SK-N-SH treated with all-trans-retinoic acid at 6 μM for 48 hours (cell line): ENCODE measurements at regions not wholly inside any gene's neighbourhood (a gene's known extent, or its start where the extent isn't known, plus 50 kb on each side); places are given as distances from the start of the nearest gene placed in this dataset.

Experiments
- ATAC-seq: fragments of 200-7000 bp; cut with Tn5 transposase; 3 replicates; pipeline ENCODE4 v1.9.1; 2020; ENCODE audit warnings: mild to moderate bottlenecking, moderate library complexity
- ARNTL ChIP-seq: fragments of 450-650 bp; formaldehyde crosslinking; IDR thresholded peaks from 2 replicates; pipeline ENCODE4 v1.5.0; 2020; ENCODE audit warnings: low read depth, mild to moderate bottlenecking, moderate library complexity, borderline replicate concordance
- BACH2 ChIP-seq: fragments of 250-450 bp; sonication (Bioruptor Pico); IDR thresholded peaks from 2 replicates; pipeline ENCODE4 v1.9.0; 2021; ENCODE audit warnings: mild to moderate bottlenecking, borderline replicate concordance
- CSDC2 ChIP-seq: fragments of 250-450 bp; sonication (Bioruptor Pico); IDR thresholded peaks from 2 replicates; pipeline ENCODE4 v1.5.0; 2020; ENCODE audit warnings: mild to moderate bottlenecking, moderate library complexity
- CSRNP3 ChIP-seq: fragments of 250-450 bp; sonication (Bioruptor Pico); IDR thresholded peaks from 2 replicates; pipeline ENCODE4 v1.5.1; 2021; ENCODE audit warnings: mild to moderate bottlenecking, moderate library complexity
- ESRRG ChIP-seq: fragments of 250-450 bp; sonication (Bioruptor Pico); IDR thresholded peaks from 2 replicates; pipeline ENCODE4 v1.6.1; 2021; ENCODE audit warnings: mild to moderate bottlenecking
- GLIS3 ChIP-seq: fragments of 250-450 bp; sonication (Bioruptor Pico); IDR thresholded peaks from 2 replicates; pipeline ENCODE4 v1.5.0; 2020; ENCODE audit warnings: mild to moderate bottlenecking, moderate library complexity
- ISL1 ChIP-seq: fragments of 250-450 bp; sonication (Bioruptor Pico); IDR thresholded peaks from 2 replicates; pipeline ENCODE4 v2.1.2; 2022; ENCODE audit warnings: mild to moderate bottlenecking, moderate library complexity
- OSR1 ChIP-seq: fragments of 250-450 bp; sonication (Bioruptor Pico); IDR thresholded peaks from 2 replicates; pipeline ENCODE4 v1.8.0; 2022; ENCODE audit warnings: moderate library complexity, mild to moderate bottlenecking, inconsistent platforms
- PPARA ChIP-seq: fragments of 250-450 bp; sonication (Bioruptor Pico); IDR thresholded peaks from 2 replicates; pipeline ENCODE4 v1.5.0; 2020; ENCODE audit warnings: mild to moderate bottlenecking, borderline replicate concordance
- SNAI2 ChIP-seq: fragments of 250-450 bp; sonication (Bioruptor Pico); IDR thresholded peaks from 2 replicates; pipeline ENCODE4 v1.5.0; 2020; ENCODE audit warnings: mild to moderate bottlenecking, moderate library complexity
- TOX ChIP-seq: fragments of 250-450 bp; sonication (Bioruptor Pico); IDR thresholded peaks from 2 replicates; pipeline ENCODE4 v1.8.0; 2021; ENCODE audit warnings: mild to moderate bottlenecking, moderate library complexity, borderline replicate concordance
- ZC3H10 ChIP-seq: fragments of 250-450 bp; sonication (Bioruptor Pico); IDR thresholded peaks from 2 replicates; pipeline ENCODE4 v1.5.1; 2021; ENCODE audit warnings: mild to moderate bottlenecking, moderate library complexity
- ZFP3 ChIP-seq: fragments of 250-450 bp; sonication (Bioruptor Pico); IDR thresholded peaks from 2 replicates; pipeline ENCODE4 v1.5.0; 2020; ENCODE audit warnings: mild to moderate bottlenecking, moderate library complexity
- ZFP30 ChIP-seq: fragments of 450-650 bp; formaldehyde crosslinking; IDR thresholded peaks from 2 replicates; pipeline ENCODE4 v1.5.0; 2022; ENCODE audit warnings: mild to moderate bottlenecking, moderate library complexity
- ZNF565 ChIP-seq: fragments of 450-650 bp; formaldehyde crosslinking; conservative IDR thresholded peaks from 2 replicates; pipeline ENCODE4 v1.5.0; 2020; ENCODE audit warnings: low read depth, mild to moderate bottlenecking, moderate library complexity
- ZNF70 ChIP-seq: fragments of 450-650 bp; formaldehyde crosslinking; IDR thresholded peaks from 2 replicates; pipeline ENCODE4 v1.5.0; 2020; ENCODE audit warnings: mild to moderate bottlenecking, moderate library complexity
- ZNF8 ChIP-seq: fragments of 450-650 bp; formaldehyde crosslinking; IDR thresholded peaks from 2 replicates; pipeline ENCODE4 v1.5.0; 2020; ENCODE audit warnings: mild to moderate bottlenecking, moderate library complexity
- TF ChIP-seq, protein P1 (sequence below): fragments of 250-450 bp; sonication (Bioruptor Pico); IDR thresholded peaks from 2 replicates; pipeline ENCODE4 v1.5.0; 2020; ENCODE audit warnings: mild to moderate bottlenecking, moderate library complexity
- TF ChIP-seq, protein P2 (sequence below): fragments of 250-450 bp; sonication (Bioruptor Pico); IDR thresholded peaks from 2 replicates; pipeline ENCODE4 v1.5.1; 2020; ENCODE audit warnings: low read depth, mild to moderate bottlenecking, moderate library complexity
- TF ChIP-seq, protein P3 (sequence below): fragments of 250-450 bp; sonication (Bioruptor Pico); IDR thresholded peaks from 2 replicates; pipeline ENCODE4 v1.8.0; 2020; ENCODE audit warnings: mild to moderate bottlenecking, moderate library complexity, borderline replicate concordance
- TF ChIP-seq, protein P4 (sequence below): fragments of 250-450 bp; sonication (Bioruptor Pico); IDR thresholded peaks from 2 replicates; pipeline ENCODE4 v1.8.0; 2021; ENCODE audit warnings: low read depth, mild to moderate bottlenecking, moderate library complexity, borderline replicate concordance

DNA sequence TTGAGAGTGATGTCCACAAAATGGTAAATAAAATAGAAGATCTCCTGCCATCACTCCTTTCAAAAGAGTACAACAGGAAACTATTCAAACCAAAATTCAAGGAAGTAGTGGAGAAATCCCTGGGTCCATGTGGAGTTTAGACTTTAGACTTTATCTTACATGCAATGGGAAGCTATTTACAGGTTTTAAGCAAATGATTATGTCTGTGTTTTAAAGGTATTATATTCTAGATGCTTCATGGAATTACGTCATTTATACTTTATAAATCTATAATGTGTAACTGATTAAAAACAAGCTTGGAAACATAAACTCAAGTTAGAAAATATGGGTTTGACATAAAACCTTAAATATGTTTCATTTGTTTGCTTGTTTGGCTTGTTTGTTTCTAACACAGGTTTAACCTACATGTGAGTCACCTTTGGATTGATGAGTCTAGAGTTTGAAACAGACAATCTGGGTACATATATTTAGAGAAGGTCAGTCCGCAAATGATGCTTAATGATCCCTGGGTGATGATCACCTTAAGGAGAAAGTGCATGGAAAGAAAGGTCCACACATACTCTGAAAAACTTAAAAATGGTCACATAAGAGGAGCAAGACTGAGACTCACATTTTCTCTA lies 519.6 kb upstream of the AGA start:
- no peak for TF ChIP-seq ZNF565 (CRISPR knock-in tag)
- TF ChIP-seq, protein P1, sequence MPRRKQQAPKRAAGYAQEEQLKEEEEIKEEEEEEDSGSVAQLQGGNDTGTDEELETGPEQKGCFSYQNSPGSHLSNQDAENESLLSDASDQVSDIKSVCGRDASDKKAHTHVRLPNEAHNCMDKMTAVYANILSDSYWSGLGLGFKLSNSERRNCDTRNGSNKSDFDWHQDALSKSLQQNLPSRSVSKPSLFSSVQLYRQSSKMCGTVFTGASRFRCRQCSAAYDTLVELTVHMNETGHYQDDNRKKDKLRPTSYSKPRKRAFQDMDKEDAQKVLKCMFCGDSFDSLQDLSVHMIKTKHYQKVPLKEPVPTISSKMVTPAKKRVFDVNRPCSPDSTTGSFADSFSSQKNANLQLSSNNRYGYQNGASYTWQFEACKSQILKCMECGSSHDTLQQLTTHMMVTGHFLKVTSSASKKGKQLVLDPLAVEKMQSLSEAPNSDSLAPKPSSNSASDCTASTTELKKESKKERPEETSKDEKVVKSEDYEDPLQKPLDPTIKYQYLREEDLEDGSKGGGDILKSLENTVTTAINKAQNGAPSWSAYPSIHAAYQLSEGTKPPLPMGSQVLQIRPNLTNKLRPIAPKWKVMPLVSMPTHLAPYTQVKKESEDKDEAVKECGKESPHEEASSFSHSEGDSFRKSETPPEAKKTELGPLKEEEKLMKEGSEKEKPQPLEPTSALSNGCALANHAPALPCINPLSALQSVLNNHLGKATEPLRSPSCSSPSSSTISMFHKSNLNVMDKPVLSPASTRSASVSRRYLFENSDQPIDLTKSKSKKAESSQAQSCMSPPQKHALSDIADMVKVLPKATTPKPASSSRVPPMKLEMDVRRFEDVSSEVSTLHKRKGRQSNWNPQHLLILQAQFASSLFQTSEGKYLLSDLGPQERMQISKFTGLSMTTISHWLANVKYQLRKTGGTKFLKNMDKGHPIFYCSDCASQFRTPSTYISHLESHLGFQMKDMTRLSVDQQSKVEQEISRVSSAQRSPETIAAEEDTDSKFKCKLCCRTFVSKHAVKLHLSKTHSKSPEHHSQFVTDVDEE: no peak
- TF ChIP-seq, protein P2, sequence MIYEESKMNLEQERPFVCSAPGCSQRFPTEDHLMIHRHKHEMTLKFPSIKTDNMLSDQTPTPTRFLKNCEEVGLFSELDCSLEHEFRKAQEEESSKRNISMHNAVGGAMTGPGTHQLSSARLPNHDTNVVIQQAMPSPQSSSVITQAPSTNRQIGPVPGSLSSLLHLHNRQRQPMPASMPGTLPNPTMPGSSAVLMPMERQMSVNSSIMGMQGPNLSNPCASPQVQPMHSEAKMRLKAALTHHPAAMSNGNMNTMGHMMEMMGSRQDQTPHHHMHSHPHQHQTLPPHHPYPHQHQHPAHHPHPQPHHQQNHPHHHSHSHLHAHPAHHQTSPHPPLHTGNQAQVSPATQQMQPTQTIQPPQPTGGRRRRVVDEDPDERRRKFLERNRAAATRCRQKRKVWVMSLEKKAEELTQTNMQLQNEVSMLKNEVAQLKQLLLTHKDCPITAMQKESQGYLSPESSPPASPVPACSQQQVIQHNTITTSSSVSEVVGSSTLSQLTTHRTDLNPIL (CRISPR knock-in tag): no peak
- no peak for TF ChIP-seq CSDC2 (CRISPR knock-in tag)
- no peak for TF ChIP-seq SNAI2 (CRISPR knock-in tag)
- TF ChIP-seq ZFP30: no peak
- TF ChIP-seq CSRNP3: no peak
- TF ChIP-seq, protein P3, sequence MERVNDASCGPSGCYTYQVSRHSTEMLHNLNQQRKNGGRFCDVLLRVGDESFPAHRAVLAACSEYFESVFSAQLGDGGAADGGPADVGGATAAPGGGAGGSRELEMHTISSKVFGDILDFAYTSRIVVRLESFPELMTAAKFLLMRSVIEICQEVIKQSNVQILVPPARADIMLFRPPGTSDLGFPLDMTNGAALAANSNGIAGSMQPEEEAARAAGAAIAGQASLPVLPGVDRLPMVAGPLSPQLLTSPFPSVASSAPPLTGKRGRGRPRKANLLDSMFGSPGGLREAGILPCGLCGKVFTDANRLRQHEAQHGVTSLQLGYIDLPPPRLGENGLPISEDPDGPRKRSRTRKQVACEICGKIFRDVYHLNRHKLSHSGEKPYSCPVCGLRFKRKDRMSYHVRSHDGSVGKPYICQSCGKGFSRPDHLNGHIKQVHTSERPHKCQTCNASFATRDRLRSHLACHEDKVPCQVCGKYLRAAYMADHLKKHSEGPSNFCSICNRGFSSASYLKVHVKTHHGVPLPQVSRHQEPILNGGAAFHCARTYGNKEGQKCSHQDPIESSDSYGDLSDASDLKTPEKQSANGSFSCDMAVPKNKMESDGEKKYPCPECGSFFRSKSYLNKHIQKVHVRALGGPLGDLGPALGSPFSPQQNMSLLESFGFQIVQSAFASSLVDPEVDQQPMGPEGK (CRISPR knock-in tag): no peak
- TF ChIP-seq ESRRG (CRISPR knock-in tag): no peak
- no peak for TF ChIP-seq ZFP3 (CRISPR knock-in tag)
- TF ChIP-seq, protein P4, sequence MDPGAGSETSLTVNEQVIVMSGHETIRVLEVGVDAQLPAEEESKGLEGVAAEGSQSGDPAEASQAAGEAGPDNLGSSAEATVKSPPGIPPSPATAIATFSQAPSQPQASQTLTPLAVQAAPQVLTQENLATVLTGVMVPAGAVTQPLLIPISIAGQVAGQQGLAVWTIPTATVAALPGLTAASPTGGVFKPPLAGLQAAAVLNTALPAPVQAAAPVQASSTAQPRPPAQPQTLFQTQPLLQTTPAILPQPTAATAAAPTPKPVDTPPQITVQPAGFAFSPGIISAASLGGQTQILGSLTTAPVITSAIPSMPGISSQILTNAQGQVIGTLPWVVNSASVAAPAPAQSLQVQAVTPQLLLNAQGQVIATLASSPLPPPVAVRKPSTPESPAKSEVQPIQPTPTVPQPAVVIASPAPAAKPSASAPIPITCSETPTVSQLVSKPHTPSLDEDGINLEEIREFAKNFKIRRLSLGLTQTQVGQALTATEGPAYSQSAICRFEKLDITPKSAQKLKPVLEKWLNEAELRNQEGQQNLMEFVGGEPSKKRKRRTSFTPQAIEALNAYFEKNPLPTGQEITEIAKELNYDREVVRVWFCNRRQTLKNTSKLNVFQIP (CRISPR knock-in tag): no peak
- TF ChIP-seq ZNF8 (CRISPR knock-in tag): no peak
- TF ChIP-seq ZC3H10 (CRISPR knock-in tag): no peak
- no peak for TF ChIP-seq BACH2 (CRISPR knock-in tag)
- no peak for TF ChIP-seq ISL1 (CRISPR knock-in tag)
- no peak for TF ChIP-seq ARNTL (CRISPR knock-in tag)
- no peak for TF ChIP-seq TOX
- no peak for TF ChIP-seq OSR1
- no peak for ATAC-seq

- TF ChIP-seq ZNF565 (CRISPR knock-in tag) (no peak), ZC3H10 (CRISPR knock-in tag) (no peak), ISL1 (CRISPR knock-in tag) (no peak), GLIS3 (CRISPR knock-in tag) (no peak), TOX (no peak), OSR1 (no peak), PPARA (CRISPR knock-in tag) (no peak), ZFP3 (CRISPR knock-in tag) (no peak), SNAI2 (CRISPR knock-in tag) (no peak), ZNF70 (CRISPR knock-in tag) (no peak)
- TF ChIP-seq, protein P4 (CRISPR knock-in tag): no peak
- TF ChIP-seq, protein P1: no peak
- ATAC-seq: peak; percentile 44; the same call in 1 of the 3 replicates
Observed at GRCh38 chr4:177964061-177964460, 521.8 kb upstream of the AGA start.
